Adrenal gland (tissue), 5 donors: ENCODE measurements at regions not wholly inside any gene's neighbourhood (a gene's known extent, or its start where the extent isn't known, plus 50 kb on each side); places are given as distances from the start of the nearest gene placed in this dataset.

Experiments
- CTCF ChIP-seq, 6 experiments: fragments of 450-650 bp in 4 of 6; fragments of 200-600 bp in 2 of 6; sonication (generic) in 1 of 6; IDR thresholded peaks; 1 replicate in 5 of 6; 2 replicates in 1 of 6; pipeline versions ENCODE4 v1.5.1 to v1.8.0; 2016 to 2021; ENCODE audit warnings: antibody characterized with exemption in 6 of 6, mild to moderate bottlenecking in 2 of 6, moderate library complexity in 1 of 6
- POLR2A ChIP-seq, 2 donors: fragments of 450-650 bp; IDR thresholded peaks; one replicate each; pipeline ENCODE4 v1.6.1; 2017; ENCODE audit warnings: antibody characterized with exemption in 2 of 2, mild to moderate bottlenecking in 2 of 2, moderate library complexity in 1 of 2
- donor health status: DM: no; HTN: no; CAD: no.

GRCh38 chr7:63023182-63023787 lies 975.4 kb upstream of the ZNF722 start:
- TF ChIP-seq CTCF (IDR thresholded peaks at IDR 0.05) (no peak), POLR2A (IDR thresholded peaks at IDR 0.05) (no peak)
